Right cardiac atrium (tissue), 5 donors: ENCODE measurements at regions not wholly inside any gene's neighbourhood (a gene's known extent, or its start where the extent isn't known, plus 50 kb on each side); places are given as distances from the start of the nearest gene placed in this dataset.

Source experiments
- ATAC-seq, 2 donors: fragments of 200-7000 bp; cut with Tn5 transposase; one replicate each; pipeline versions ENCODE4 v1.8.0 to v1.9.1; 2020; ENCODE audit warnings: moderate library complexity in 2 of 2, mild to moderate bottlenecking in 1 of 2
- DNase-seq, 3 donors: peaks; one replicate each; pipeline ENCODE4 v3.0.0-alpha.2; 2020
- H3K27ac ChIP-seq: one replicate; pipeline ENCODE4 v1.5.1; 2013; ENCODE audit warnings: mild to moderate bottlenecking, low read length, control low read depth, moderate library complexity
- H3K27me3 ChIP-seq: one replicate; pipeline ENCODE4 v1.6.1; 2013; ENCODE audit not compliant: control insufficient read depth, insufficient read depth
- H3K4me1 ChIP-seq: one replicate; pipeline ENCODE4 v1.6.1; 2013; ENCODE audit warnings: low read length; ENCODE audit not compliant: control insufficient read depth, insufficient read depth
- H3K4me3 ChIP-seq: one replicate; pipeline ENCODE4 v1.5.1; 2013; ENCODE audit warnings: low read length, control low read depth
- H3K9me3 ChIP-seq: one replicate; pipeline ENCODE4 v1.6.1; 2013; ENCODE audit warnings: low read length; ENCODE audit not compliant: control insufficient read depth
- WGBS: extraction: QIAGEN DNeasy Blood & Tissue Kit; methylation state at CpG from one replicate; pipeline ENCODE4 v1.1.7; 2013; 5-methylcytosine and 5-hydroxymethylcytosine counted together
- intact Hi-C, 4 donors: fragments of 100-400 bp; cut with DNase I; formaldehyde crosslinking; loops; one replicate each; pipeline versions ENCODE4 v1.11.0 to v1.14.0; 2022 to 2023
- donor health status: healthy with polysubstance abuse.
- donor health status: DM: no; HTN: yes; CAD: no.
- donor health status: DM: no; HTN: no; CAD: no.
- donor health status: DM: no; HTN: yes; CAD: no; lungs with severe emphysema.
- donor health status: DM: yes; HTN: yes; CAD: no.

DNA sequence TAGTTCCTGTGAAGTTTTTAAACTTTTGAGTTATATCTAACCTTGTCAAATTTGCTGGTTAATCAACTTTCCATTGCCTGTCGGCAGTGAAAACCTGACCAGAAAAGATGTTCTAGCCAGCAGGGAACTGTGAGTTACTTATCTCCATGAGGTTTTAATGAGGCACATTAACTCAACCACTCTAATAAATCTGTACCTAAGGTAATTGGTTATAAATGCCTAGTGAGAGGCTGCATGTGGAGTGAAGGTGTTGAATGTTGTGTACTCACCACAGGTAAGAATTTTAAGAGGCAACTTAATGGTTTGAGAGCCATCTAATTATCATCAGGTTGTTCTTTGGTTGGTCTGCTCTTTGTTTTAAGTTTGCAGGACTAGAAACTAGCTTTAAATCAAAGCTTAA, 138.4 kb upstream of the LHX8 start:
- no peak for ATAC-seq
- H3K27ac ChIP-seq = no peak overlapping the region
- H3K9me3 ChIP-seq = no peaks in the 10 kb centered on the region
- H3K4me3 ChIP-seq = no peak overlapping the region
- no peaks in the 10 kb centered on the region for H3K4me1 ChIP-seq
- WGBS = 83% methylated on average over 1 of the region's 1 CpG
- intact Hi-C loops = no loop called here
- no peaks in the 10 kb centered on the region for H3K27me3 ChIP-seq
- DNase-seq = no peak

- WGBS = 74% methylated on average over 2 of the region's 2 CpGs
- no peak for ATAC-seq
- H3K27ac ChIP-seq = no peak overlapping the region
- H3K27me3 ChIP-seq = no peaks in the 10 kb centered on the region
- no peak overlapping the region for H3K4me3 ChIP-seq
- DNase-seq = no peak
- no peaks in the 10 kb centered on the region for H3K4me1 ChIP-seq
- intact Hi-C loops = no loop called here
- H3K9me3 ChIP-seq = no peaks in the 10 kb centered on the region
Measured at GRCh38 chr1:75010547-75010946, 123.6 kb upstream of the LHX8 start.

DNA sequence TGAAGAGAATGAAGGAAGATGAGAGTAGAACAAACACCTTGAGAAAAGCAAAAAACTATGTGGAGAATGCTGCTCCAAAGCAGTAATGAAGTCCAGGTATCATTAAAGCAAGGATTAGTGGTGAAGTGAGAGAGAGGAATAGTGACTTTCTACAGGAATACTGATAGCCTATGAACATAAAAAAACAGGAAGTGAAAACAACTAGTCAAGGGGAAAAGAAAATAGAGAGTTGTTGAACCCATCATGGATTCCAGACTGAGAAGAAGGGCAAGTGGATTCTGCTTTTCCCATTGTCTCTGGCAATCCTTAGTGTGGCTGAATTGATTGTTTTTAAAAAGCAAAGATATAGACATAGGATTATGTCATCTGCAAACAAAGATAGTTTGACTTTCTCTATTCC, 119.9 kb upstream of the LHX8 start:
- ATAC-seq = no peak
- no peak for DNase-seq
- intact Hi-C loops = no loop called here

DNA sequence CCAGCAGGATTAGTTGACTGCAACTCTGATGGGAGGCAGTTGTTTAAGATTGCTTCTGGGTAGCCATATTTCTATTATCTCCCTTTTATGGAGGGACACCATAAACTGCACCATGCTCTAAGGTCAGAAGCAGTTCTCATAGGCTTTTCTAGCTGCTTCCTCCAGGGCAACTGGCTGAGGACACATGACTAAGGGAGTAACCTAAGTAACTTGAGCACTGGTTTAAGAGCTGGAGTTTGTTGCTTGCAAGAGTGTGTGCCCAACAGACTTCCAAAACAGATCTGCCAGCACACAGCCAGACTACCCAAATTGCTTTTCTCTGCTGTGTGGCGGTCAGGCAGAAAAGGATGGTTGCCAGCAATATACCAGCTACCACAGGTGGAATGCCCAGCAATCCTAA, 111.2 kb upstream of the LHX8 start:
- ATAC-seq = no peak
- Histone ChIP-seq H3K9me3 (no peaks in the 10 kb centered on the region), H3K27ac (no peak overlapping the region), H3K4me1 (no peaks in the 10 kb centered on the region), H3K4me3 (no peak overlapping the region), H3K27me3 (no peaks in the 10 kb centered on the region)
- WGBS = 92% methylated on average over 1 of the region's 1 CpG
- intact Hi-C loops = no loop called here
- DNase-seq = no peak

More for the DNA sequence above, 119.9 kb upstream of the LHX8 start:
- H3K27me3 ChIP-seq = no peaks in the 10 kb centered on the region
- H3K27ac ChIP-seq = no peak overlapping the region
- H3K9me3 ChIP-seq = no peaks in the 10 kb centered on the region
- no peaks in the 10 kb centered on the region for H3K4me1 ChIP-seq
- no peak overlapping the region for H3K4me3 ChIP-seq

- intact Hi-C loops = no loop called here
- no peak for DNase-seq
- ATAC-seq = no peak
- Histone ChIP-seq H3K4me1 (no peaks in the 10 kb centered on the region), H3K27ac (no peak overlapping the region), H3K4me3 (no peak overlapping the region), H3K27me3 (no peaks in the 10 kb centered on the region), H3K9me3 (peaks cover 2% of the 10 kb centered on the region)
- 62% methylated on average over 3 of the region's 3 CpGs for WGBS
Measured at GRCh38 chr1:75034376-75034775, 99.8 kb upstream of the LHX8 start.

- H3K27me3 ChIP-seq = no peaks in the 10 kb centered on the region
- WGBS = 71% methylated on average over 4 of the region's 4 CpGs
- DNase-seq = no peak
- no peak overlapping the region for H3K4me3 ChIP-seq
- intact Hi-C loops = no loop called here
- no peak for ATAC-seq
- no peaks in the 10 kb centered on the region for H3K4me1 ChIP-seq
- no peak overlapping the region for H3K27ac ChIP-seq
- peaks cover 2% of the 10 kb centered on the region for H3K9me3 ChIP-seq
Measured at GRCh38 chr1:75035536-75035935, 98.7 kb upstream of the LHX8 start.

DNA sequence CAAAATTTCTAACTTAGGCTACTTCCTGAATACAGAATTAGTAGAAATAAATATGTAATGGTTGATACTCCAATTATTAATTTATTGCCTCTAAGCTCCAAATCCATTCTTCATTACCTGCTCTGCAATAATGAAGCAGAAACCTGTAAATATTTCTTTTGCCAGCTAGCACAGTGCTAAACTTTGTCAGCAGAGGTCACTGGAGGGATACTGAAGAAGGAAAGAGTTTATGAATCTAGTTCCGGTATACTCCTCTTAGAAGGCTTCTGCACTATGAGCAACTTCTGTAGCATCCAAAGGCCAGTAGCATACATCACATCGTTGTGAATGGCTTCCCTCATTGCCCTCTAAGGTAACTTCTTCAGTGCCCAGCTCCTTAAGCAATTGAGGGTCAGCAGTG, 81.0 kb upstream of the LHX8 start:
- DNase-seq = no peak
- ATAC-seq = no peak
- no peaks in the 10 kb centered on the region for H3K4me1 ChIP-seq
- H3K27me3 ChIP-seq = no peaks in the 10 kb centered on the region
- H3K4me3 ChIP-seq = no peak overlapping the region
- 51% methylated on average over 2 of the region's 2 CpGs for WGBS
- H3K27ac ChIP-seq = no peak overlapping the region
- intact Hi-C loops = no loop called here
- H3K9me3 ChIP-seq = no peaks in the 10 kb centered on the region

- Histone ChIP-seq H3K27me3 (no peaks in the 10 kb centered on the region), H3K4me1 (no peaks in the 10 kb centered on the region), H3K9me3 (no peaks in the 10 kb centered on the region), H3K27ac (no peak overlapping the region), H3K4me3 (no peak overlapping the region)
- ATAC-seq = no peak
- DNase-seq = no peak
- intact Hi-C loops = no loop called here
Measured at GRCh38 chr1:75058424-75058823, 75.8 kb upstream of the LHX8 start.

- WGBS = 71% methylated on average over 1 of the region's 1 CpG
- no peak for DNase-seq
- intact Hi-C loops = no loop called here
- ATAC-seq = no peak
- no peak overlapping the region for H3K27ac ChIP-seq
- H3K4me3 ChIP-seq = no peak overlapping the region
- H3K27me3 ChIP-seq = no peaks in the 10 kb centered on the region
- H3K9me3 ChIP-seq = no peaks in the 10 kb centered on the region
- no peaks in the 10 kb centered on the region for H3K4me1 ChIP-seq
Measured at GRCh38 chr1:75062111-75062510, 72.1 kb upstream of the LHX8 start.

- peak in 1 of 3 donors; percentile 15 for DNase-seq
- Histone ChIP-seq H3K4me1 (no peaks in the 10 kb centered on the region), H3K27me3 (no peaks in the 10 kb centered on the region), H3K4me3 (no peak overlapping the region), H3K27ac (no peak overlapping the region), H3K9me3 (no peaks in the 10 kb centered on the region)
- ATAC-seq = no peak
- intact Hi-C loops = no loop called here
- WGBS = 83% methylated on average over 1 of the region's 1 CpG
Measured at GRCh38 chr1:75067975-75068374, 66.2 kb upstream of the LHX8 start.

GRCh38 chr1:75074831-75075395, 59.3 kb upstream of the LHX8 start:
- intact Hi-C loops = no loop called here
- Histone ChIP-seq H3K27me3 (no peaks in the 10 kb centered on the region), H3K4me3 (no peak overlapping the region), H3K4me1 (no peaks in the 10 kb centered on the region), H3K27ac (no peak overlapping the region), H3K9me3 (no peaks in the 10 kb centered on the region)
- DNase-seq (no peak), ATAC-seq (no peak)
- WGBS = 15% methylated on average over 4 of the region's 4 CpGs

- no peak overlapping the region for H3K4me3 ChIP-seq
- intact Hi-C loops = no loop called here
- ATAC-seq (no peak), DNase-seq (no peak)
- H3K27ac ChIP-seq = no peak overlapping the region
- WGBS = 45% methylated on average over 4 of the region's 4 CpGs
- no peaks in the 10 kb centered on the region for H3K9me3 ChIP-seq
- no peaks in the 10 kb centered on the region for H3K4me1 ChIP-seq
- H3K27me3 ChIP-seq = no peaks in the 10 kb centered on the region
Measured at GRCh38 chr1:75079538-75080290, 54.5 kb upstream of the LHX8 start.
